ENCODE measurements at regions not wholly inside any gene's neighbourhood (a gene's known extent, or its start where the extent isn't known, plus 50 kb on each side); places are given as distances from the start of the nearest gene placed in this dataset.

- no peak for DNase-seq
These were observed 117.6 kb downstream of the ANKRD50 start for GRCh38 chr4:124594945-124595344.

GRCh38 chr4:124596816-124597215 is 115.7 kb downstream of the ANKRD50 start:
- no peak for DNase-seq

- DNase-seq = no peak
These were observed 102.3 kb downstream of the ANKRD50 start for GRCh38 chr4:124610211-124610610.
